SK-N-MC (cell line): ENCODE measurements at regions not wholly inside any gene's neighbourhood (a gene's known extent, or its start where the extent isn't known, plus 50 kb on each side); places are given as distances from the start of the nearest gene placed in this dataset.

ENCODE experiments used
- DNase-seq: peaks from one replicate; pipeline ENCODE4 v3.0.0-alpha.2; 2011; ENCODE audit warnings: low read depth, low spot score
- H3K27ac ChIP-seq: fragments of 200-600 bp; sonication (generic); 2 replicates; pipeline ENCODE4 v1.5.1; 2016; ENCODE audit warnings: mixed run types
- H3K36me3 ChIP-seq: fragments of 200-600 bp; sonication (generic); 2 replicates; pipeline ENCODE4 v1.6.1; 2017; ENCODE audit warnings: antibody characterized with exemption, low read length, mixed read lengths; ENCODE audit not compliant: insufficient read depth
- H3K4me3 ChIP-seq: fragments of 200-600 bp; sonication (generic); 2 replicates; pipeline ENCODE4 v1.5.1; 2016
- H3K9ac ChIP-seq: fragments of 200-600 bp; sonication (generic); 2 replicates; pipeline ENCODE4 v1.8.0; 2017; ENCODE audit warnings: mixed run types, mixed read lengths; ENCODE audit not compliant: insufficient read length
- H3K9me3 ChIP-seq: fragments of 200-600 bp; sonication (generic); 2 replicates; pipeline ENCODE4 v1.6.1; 2017; ENCODE audit warnings: low read depth, mild to moderate bottlenecking, antibody characterized with exemption, low read length, moderate library complexity, mixed read lengths
- EZH2 ChIP-seq: fragments of 200-600 bp; sonication (generic); IDR thresholded peaks from one replicate; pipeline ENCODE4 v1.6.1; 2017; ENCODE audit warnings: antibody characterized with exemption
- FOXP2 ChIP-seq: optimal IDR thresholded peaks from 2 replicates; pipeline ENCODE3; 2011; ENCODE audit warnings: mild to moderate bottlenecking, moderate library complexity; ENCODE audit not compliant: insufficient read depth; ENCODE audit errors: extremely low read length, control extremely low read depth
- POLR2AphosphoS5 ChIP-seq: IDR thresholded peaks from 2 replicates; pipeline ENCODE4 v1.6.1; 2012; ENCODE audit warnings: mild to moderate bottlenecking, low read depth, low read length, borderline replicate concordance

DNA sequence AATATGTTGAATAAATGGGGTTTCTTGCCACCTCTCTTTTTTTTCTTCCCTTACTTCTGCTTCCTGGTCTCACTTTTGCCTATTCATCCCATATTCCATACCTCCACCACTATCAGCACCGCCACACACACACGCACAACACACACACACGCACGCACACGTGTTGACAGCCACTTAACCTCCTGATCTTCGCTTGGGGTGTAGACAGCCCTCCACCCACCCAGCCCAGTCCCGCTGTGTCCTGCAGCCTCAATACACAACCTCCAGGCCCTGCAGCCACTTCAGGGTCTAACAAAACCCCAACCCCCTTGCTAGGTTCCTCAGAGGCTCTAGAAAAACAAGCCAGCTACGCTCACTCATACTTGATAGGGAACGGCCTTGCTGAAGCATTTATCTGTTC lies 72.3 kb downstream of the LINC00237 start:
- TF ChIP-seq EZH2 = no peak
- no peak for TF ChIP-seq FOXP2
- TF ChIP-seq POLR2AphosphoS5 = no peak
- H3K36me3 ChIP-seq = no peaks in the 10 kb centered on the region
- no peak overlapping the region for H3K4me3 ChIP-seq
- no peak overlapping the region for H3K9ac ChIP-seq
- H3K27ac ChIP-seq = no peak overlapping the region
- no peaks in the 10 kb centered on the region for H3K9me3 ChIP-seq
- no peak for DNase-seq

GRCh38 chr20:21031666-21032065 lies 74.5 kb downstream of the LINC00237 start:
- no peak for DNase-seq
- no peaks in the 10 kb centered on the region for H3K36me3 ChIP-seq
- H3K9me3 ChIP-seq = no peaks in the 10 kb centered on the region
- H3K4me3 ChIP-seq = no peak overlapping the region
- TF ChIP-seq EZH2 (no peak), FOXP2 (no peak), POLR2AphosphoS5 (no peak)
- H3K27ac ChIP-seq = no peak overlapping the region
- no peak overlapping the region for H3K9ac ChIP-seq

DNA sequence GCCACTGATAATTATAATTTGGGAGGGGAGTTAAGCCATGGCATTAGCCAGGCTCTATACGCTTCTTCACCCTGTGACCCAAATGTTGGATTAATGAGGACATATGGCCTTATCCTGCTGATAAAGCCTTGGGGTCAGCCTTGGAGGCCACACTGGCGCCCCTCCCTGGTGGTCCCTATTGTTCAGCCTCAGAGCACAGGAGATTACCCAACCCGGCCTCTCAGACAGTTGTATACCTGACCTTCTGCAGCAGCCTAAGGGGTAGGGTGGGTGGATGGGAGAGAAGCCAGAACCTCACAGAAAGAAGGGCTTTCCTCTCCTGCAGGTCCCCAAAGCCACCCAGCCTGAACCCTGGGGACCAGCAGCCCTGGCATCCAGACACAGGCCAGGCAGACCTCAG lies 76.8 kb downstream of the LINC00237 start:
- Histone ChIP-seq H3K27ac (no peak overlapping the region), H3K9ac (no peak overlapping the region), H3K9me3 (no peaks in the 10 kb centered on the region), H3K36me3 (no peaks in the 10 kb centered on the region), H3K4me3 (no peak overlapping the region)
- TF ChIP-seq FOXP2 = no peak
- no peak for TF ChIP-seq EZH2
- TF ChIP-seq POLR2AphosphoS5 = no peak
- DNase-seq = no peak

GRCh38 chr20:21028921-21029320 lies 77.2 kb downstream of the LINC00237 start:
- H3K9me3 ChIP-seq = no peaks in the 10 kb centered on the region
- no peak overlapping the region for H3K9ac ChIP-seq
- no peak overlapping the region for H3K27ac ChIP-seq
- no peak for TF ChIP-seq FOXP2
- TF ChIP-seq EZH2 = no peak
- TF ChIP-seq POLR2AphosphoS5 = no peak
- no peaks in the 10 kb centered on the region for H3K36me3 ChIP-seq
- no peak overlapping the region for H3K4me3 ChIP-seq
- DNase-seq = no peak

DNA sequence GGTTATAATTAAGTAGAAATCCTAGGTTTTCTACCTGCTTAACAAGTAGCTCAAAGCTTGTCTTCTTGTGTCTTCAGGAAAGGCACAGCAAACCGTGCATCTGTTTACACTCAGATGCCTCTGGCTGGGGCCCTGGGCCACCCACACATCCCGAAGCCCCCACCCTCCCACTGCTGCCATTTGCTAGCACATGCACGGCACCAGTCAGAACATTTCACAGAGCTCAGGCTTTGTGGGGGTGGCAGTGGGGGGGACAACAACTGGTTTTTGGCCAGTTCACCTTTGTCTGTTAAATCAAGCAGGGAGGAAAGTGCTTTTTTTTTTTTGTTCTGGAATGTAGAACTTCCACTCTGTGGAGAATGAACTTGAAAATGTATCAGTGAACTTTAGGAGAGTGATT lies 77.7 kb downstream of the LINC00237 start:
- no peak overlapping the region for H3K27ac ChIP-seq
- no peaks in the 10 kb centered on the region for H3K9me3 ChIP-seq
- no peak overlapping the region for H3K4me3 ChIP-seq
- DNase-seq = no peak
- H3K36me3 ChIP-seq = no peaks in the 10 kb centered on the region
- H3K9ac ChIP-seq = no peak overlapping the region
- no peak for TF ChIP-seq EZH2
- TF ChIP-seq POLR2AphosphoS5 = no peak
- TF ChIP-seq FOXP2 = no peak

DNA sequence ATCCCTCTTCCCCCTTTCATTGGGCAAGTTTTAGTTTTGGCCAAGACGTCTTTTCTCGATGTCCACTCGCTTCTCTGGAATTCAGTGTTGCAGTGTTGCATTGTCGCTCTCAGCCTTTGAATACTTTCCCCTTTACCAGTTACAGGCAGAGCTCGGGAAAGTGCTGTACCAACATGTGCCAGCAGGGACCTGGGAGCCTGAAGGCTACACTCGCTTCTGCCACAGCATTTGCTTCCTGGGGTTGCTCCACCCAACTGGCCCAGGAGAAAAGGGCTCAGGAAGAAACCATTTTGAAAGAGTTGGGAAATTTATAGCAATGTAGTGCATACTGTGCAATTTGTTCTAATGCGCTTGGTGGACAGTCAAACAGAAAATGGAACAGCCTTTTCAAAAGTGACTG lies 78.6 kb downstream of the LINC00237 start:
- H3K4me3 ChIP-seq = no peak overlapping the region
- no peak for DNase-seq

GRCh38 chr20:21026951-21027350 lies 79.2 kb downstream of the LINC00237 start:
- Histone ChIP-seq H3K27ac (no peak overlapping the region), H3K4me3 (no peak overlapping the region)
- DNase-seq = no peak

More for the DNA sequence above, 78.6 kb downstream of the LINC00237 start:
- no peaks in the 10 kb centered on the region for H3K9me3 ChIP-seq
- no peak overlapping the region for H3K9ac ChIP-seq
- no peaks in the 10 kb centered on the region for H3K36me3 ChIP-seq
- H3K27ac ChIP-seq = no peak overlapping the region
- TF ChIP-seq FOXP2 (no peak), POLR2AphosphoS5 (no peak), EZH2 (no peak)

DNA sequence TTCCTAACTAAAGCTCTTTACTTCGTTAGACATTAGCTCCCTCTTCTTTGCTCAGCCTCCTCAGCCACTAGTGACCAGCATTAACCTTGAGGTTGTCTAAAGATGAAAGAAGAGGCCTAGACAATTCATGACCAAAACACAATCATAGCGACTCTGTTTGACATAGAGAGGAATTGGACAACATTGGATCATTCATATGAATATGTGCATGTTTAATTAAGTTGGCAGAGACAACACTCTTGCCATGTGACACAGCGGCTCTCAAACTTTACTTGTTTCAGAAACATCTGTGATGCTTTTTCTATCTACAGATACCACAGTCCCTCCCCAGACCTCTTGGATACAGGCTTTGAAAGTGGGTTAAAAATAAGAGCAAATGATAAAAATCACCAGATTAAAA lies 81.7 kb downstream of the LINC00237 start:
- H3K4me3 ChIP-seq = no peak overlapping the region
- no peak overlapping the region for H3K9ac ChIP-seq
- DNase-seq = no peak
- H3K36me3 ChIP-seq = no peaks in the 10 kb centered on the region
- H3K27ac ChIP-seq = no peak overlapping the region
- TF ChIP-seq POLR2AphosphoS5 (no peak), EZH2 (no peak), FOXP2 (no peak)
- no peaks in the 10 kb centered on the region for H3K9me3 ChIP-seq

More at GRCh38 chr20:21026951-21027350, 79.2 kb downstream of the LINC00237 start:
- no peaks in the 10 kb centered on the region for H3K36me3 ChIP-seq
- H3K9me3 ChIP-seq = no peaks in the 10 kb centered on the region
- TF ChIP-seq FOXP2 (no peak), POLR2AphosphoS5 (no peak), EZH2 (no peak)
- H3K9ac ChIP-seq = no peak overlapping the region

GRCh38 chr20:21022925-21023324 lies 83.2 kb downstream of the LINC00237 start:
- no peak for DNase-seq
- TF ChIP-seq EZH2 (no peak), POLR2AphosphoS5 (no peak), FOXP2 (no peak)
- no peak overlapping the region for H3K4me3 ChIP-seq
- H3K36me3 ChIP-seq = no peaks in the 10 kb centered on the region
- no peak overlapping the region for H3K9ac ChIP-seq
- H3K27ac ChIP-seq = no peak overlapping the region
- H3K9me3 ChIP-seq = no peaks in the 10 kb centered on the region
